ENCODE measurements at regions not wholly inside any gene's neighbourhood (a gene's known extent, or its start where the extent isn't known, plus 50 kb on each side); places are given as distances from the start of the nearest gene placed in this dataset.

DNA sequence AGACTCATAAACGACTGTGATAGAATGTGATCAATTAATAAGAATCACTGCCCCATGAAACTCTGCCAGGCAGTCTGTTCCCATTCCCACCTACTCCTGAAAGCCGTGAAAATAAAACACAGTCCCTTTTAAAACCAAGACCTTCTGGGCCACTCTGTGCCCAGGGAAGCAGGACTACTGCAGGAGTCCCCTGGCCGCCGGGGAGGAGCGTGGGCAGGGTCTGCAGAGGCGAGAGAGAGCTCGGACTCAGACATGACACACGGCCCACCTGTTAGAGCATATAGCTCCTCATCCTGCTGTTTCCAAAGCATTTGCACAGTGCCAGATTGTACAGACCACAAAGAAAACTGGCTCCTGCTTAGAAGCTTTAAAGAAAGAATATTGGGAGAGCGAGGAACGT, 400.5 kb downstream of the SHANK2 start:
- H3K4me3 ChIP-seq (ENCODE audit: low read depth, low read length) = no peak overlapping the region
- no peak for TF ChIP-seq CTCF (IDR thresholded peaks at IDR 0.05; ENCODE audit: borderline replicate concordance, insufficient read depth, low read depth, low read length)

DNA sequence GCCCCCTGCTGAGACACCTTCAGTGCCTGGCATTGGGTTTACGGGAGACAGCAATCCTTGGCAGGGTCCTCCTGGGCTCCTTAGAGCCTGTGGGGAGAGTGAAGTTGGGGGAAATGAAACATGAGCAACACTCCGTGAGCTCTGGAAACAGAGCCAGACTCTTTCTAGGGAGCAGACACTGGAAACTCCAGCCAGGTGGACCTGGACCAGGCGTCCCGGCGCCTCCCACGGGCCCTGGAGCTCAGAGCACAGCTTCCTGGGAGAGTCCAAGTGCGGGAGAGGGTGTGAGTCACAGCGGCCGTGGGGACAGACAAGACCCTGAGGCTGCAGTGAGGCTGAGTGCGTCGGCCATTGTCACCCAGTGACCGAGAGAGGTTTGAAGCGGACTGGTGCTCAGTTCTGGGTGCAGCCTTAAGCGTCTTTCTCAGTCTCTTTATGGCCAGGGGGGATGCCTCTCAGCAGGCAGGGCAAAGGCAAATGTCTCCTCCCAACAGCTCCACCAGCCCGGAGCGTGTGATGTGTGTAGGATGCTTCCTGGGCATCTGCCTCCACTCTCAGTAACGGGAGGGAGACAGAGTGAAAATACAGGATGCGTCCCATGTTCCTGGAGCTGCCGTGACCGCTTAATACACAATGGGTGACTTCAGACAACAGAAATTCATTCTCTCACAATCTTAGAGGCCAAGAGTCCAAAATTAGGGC, 399.2 kb downstream of the SHANK2 start:
- no peak overlapping the region for H3K4me3 ChIP-seq (ENCODE audit: low read depth, low read length)

DNA sequence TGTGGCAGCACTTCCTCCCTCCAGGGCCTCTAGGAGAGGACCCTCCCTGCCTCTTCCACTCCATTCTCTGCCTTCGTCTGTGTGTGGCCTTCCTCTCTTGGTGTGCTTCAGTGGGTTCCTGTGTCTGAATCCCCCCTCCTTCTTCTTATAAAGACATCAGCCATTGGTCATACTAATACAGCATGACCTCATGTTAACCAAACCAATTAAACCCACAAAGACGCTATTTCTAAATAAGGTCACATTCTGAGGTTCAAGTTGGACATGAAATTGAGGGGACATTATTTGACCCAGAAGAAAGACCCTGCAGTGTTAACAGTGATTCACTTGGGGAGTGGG, 398.6 kb downstream of the SHANK2 start:
- no peak for TF ChIP-seq CTCF (IDR thresholded peaks at IDR 0.05; ENCODE audit: borderline replicate concordance, insufficient read depth, low read depth, low read length)
- H3K4me3 ChIP-seq (ENCODE audit: low read depth, low read length) = no peak overlapping the region

More for the DNA sequence above, 399.2 kb downstream of the SHANK2 start:
- TF ChIP-seq CTCF (IDR thresholded peaks at IDR 0.05; ENCODE audit: borderline replicate concordance, insufficient read depth, low read depth, low read length) = no peak

- TF ChIP-seq CTCF (IDR thresholded peaks at IDR 0.05; ENCODE audit: borderline replicate concordance, insufficient read depth, low read depth, low read length) = no peak
- no peak overlapping the region for H3K4me3 ChIP-seq (ENCODE audit: low read depth, low read length)
These were observed 398.2 kb downstream of the SHANK2 start for GRCh38 chr11:70854201-70854600.

DNA sequence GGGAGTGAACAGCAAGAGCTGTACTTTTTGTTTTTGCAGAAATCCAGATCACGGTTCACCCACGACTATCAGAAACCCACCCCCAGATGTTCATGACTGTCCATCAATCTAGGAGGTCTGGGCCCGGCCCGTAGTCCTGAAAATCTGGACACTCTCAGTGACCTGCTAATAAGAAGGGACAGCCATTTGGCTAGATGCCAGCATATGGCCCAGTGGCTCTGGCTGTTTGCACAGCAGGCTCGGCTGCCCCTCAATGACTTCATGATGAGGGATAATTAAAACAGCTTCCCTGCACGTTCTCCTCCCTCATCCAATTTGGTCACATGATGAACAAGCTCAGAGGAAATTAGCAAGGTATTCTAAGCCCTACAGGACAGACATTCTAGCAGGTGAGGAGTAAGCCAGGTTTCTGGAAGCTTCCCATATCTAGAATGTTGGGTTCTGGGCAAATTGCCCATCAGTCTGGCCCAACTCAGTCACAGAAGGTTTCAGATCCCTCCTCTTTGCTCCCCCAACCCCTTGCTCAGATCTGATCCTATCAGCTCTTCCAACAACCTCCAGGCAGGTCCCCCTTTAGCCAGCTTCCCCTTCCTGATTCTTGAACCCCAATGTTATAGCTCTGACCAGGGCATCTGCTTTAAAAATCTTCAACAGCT, 397.3 kb downstream of the SHANK2 start:
- no peak overlapping the region for H3K4me3 ChIP-seq (ENCODE audit: low read depth, low read length)
- no peak for TF ChIP-seq CTCF (IDR thresholded peaks at IDR 0.05; ENCODE audit: borderline replicate concordance, insufficient read depth, low read depth, low read length)

GRCh38 chr11:70857894-70858293, 394.5 kb downstream of the SHANK2 start:
- TF ChIP-seq CTCF (IDR thresholded peaks at IDR 0.05; ENCODE audit: borderline replicate concordance, insufficient read depth, low read depth, low read length) = no peak

DNA sequence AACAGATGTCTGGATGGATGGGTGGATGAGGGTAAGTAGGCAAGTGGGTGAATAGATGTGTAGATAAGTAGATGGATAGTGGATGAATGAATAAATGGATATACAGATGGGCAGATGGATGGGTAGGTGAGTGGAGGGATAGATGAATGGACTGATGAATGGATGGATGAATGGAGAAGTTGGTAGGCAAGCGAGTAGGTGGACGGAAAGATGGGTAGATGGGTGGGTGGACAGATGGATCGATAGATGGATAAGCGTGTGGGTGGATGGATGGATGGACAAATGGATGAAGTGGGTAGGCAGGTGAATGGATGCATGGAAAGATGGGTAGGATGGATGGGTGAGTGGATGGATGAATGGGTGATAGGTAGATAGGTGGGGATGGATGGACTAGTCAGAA, 393.2 kb downstream of the SHANK2 start:
- H3K4me3 ChIP-seq (ENCODE audit: low read depth, low read length) = no peak overlapping the region
- no peak for TF ChIP-seq CTCF (IDR thresholded peaks at IDR 0.05; ENCODE audit: borderline replicate concordance, insufficient read depth, low read depth, low read length)

More at GRCh38 chr11:70857894-70858293, 394.5 kb downstream of the SHANK2 start:
- H3K4me3 ChIP-seq (ENCODE audit: low read depth, low read length) = no peak overlapping the region
